NCI-H146 treated with DMSO at 0.1 percent for 48 hours (cell line): ENCODE measurements at regions not wholly inside any gene's neighbourhood (a gene's known extent, or its start where the extent isn't known, plus 50 kb on each side); places are given as distances from the start of the nearest gene placed in this dataset.

Experiments used
- DNase-seq: peaks from one replicate; lab custom pipeline; 2025; ENCODE audit not compliant: unreplicated experiment; lab: John Stamatoyannopoulos, UW

- DNase-seq = no peak
These were observed 198.8 kb downstream of the FAT3 start for GRCh38 chr11:92423115-92424034.

- DNase-seq = no peak
These were observed 199.7 kb downstream of the FAT3 start for GRCh38 chr11:92424281-92424680.

DNA sequence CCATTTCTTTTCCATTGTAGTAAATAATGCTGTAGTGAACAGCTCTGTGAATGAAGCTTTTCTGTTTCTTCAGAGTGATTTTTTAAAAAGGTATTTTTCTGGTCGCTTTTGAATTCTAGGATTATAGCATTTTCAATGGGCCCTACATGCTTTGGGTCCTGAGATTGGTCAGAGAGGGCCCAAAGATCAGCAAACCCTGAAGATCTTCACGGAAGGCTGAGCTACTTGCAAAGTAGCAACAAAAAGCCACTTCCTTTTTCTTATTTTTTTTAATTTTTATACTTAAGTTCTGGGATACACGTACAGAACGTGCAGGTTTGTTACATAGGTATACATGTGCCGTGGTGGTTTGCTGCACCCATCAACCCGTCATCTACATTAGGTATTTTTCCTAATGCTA lies 200.5 kb downstream of the FAT3 start:
- DNase-seq = no peak

DNA sequence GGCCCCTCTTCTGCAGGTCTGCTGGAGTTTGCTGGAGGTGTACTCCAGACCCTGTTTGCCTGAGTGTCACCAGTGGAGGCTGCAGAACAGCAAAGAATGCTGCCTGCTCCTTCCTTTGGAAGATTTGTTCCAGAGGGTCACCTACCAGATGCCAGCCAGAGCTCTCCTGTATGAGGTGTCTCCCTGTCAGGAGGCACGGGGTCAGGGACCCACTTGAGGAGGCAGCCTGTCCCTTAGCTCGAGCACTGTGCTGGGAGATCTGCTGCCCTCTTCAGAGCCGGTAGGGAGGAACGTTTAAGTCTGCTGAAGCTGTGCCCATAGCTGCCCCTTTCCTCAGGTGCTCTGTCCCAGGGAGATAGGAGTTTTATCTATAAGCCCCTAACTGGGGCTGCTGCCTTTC lies 207.9 kb downstream of the FAT3 start:
- DNase-seq = no peak

DNA sequence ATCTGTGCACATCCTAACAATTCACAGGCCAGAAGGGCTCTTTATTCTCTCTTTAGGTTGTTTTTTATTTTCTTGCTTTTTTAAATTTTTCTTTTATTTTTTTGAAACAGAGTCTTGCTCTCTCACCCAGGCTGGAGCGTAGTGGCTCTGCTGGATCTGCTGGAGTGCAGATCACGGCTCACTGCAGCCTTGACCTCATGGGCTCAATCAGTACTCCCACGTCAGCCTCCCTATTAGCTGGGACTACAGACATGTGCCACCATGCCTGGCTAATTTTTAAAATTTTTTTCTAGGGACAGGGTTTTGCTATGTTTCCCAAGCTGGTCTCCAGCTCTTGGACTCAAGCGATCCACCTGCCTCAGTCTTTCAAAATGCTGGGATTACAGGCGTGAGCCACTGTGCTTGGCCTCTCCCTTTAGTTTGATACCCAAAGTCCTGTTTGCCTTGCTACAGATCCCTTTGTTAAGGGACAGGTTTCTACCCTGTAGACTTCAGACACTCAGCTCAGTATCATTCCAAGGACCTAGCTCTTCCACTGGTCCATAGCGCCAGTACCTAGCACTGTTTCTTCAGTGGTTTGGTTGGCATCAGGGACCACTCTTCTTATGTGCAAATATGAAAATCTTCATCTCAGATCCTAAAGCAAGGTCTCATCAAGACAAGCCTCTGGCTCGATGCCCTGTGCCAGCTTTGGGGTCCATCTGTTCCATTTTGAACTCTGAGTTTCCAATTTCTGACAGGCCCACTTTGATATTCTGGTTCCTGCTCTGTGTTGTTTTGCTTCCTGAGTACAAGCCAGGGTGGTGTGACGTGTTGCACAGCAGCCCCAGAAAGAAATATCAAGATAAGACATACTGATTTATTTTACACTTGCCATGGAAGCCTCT lies 211.7 kb downstream of the FAT3 start:
- no peak for DNase-seq

- no peak for DNase-seq
These were observed 214.5 kb downstream of the FAT3 start for GRCh38 chr11:92439133-92439532.

DNA sequence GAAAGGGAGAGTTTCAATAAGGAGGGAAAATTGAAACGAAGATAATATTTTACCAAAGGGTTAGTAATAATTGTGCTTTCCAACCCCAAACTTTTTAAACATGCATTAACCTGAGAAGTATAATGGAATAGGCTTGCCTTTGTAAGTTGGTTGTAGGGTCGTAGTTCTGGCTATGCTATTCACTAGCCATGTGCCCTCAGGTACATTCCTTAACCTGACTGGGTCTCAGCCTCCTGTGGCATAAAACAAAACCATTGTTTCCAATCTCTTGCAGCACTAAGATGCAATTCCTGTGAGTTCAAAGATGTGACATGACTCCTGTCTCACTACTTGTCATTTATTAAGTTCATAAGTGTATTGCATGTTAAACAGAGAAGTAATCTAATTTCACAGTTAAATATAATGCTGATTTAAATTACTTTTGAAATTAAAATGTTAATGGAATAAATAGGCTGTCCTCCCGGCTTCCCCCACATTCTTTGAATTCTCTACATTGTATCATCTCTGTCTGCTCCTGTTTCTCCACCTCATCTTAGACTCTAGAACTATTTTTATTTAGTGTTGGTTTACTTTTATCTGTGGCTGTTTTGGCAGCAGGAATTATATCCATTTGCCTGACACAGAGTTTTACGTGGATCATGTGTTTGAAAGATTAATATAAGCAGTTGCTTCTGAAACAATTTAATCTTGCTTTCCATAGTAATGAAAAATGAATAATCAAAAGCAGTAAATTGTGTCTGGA lies 216.3 kb downstream of the FAT3 start:
- DNase-seq = no peak

- no peak for DNase-seq
These were observed 216.8 kb downstream of the FAT3 start for GRCh38 chr11:92441443-92441726.

- DNase-seq = no peak
These were observed 218.6 kb downstream of the FAT3 start for GRCh38 chr11:92443199-92443598.

DNA sequence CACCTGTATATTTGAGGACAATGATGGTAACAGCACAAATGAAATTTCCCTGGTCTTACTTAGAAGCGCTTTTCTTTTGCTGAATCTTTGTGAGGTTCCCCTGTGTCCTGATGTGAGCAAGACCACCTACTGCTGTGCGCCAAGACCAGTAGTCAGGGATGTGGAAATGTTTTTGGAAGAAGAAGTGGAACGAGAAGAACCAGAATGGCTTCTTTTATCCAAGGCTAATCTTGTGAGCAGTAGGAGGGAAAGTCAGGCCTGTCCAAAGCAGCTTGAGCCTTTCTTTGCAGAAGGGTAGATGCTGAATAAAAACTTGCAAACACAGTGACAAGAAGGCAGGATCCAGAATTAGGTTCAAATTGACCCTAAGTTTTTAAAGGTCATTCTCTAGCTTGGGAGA lies 223.0 kb downstream of the FAT3 start:
- no peak for DNase-seq

- DNase-seq = no peak
These were observed 224.6 kb downstream of the FAT3 start for GRCh38 chr11:92449222-92449621.

- DNase-seq = no peak
These were observed 225.2 kb downstream of the FAT3 start for GRCh38 chr11:92449780-92450179.

GRCh38 chr11:92451063-92451462 lies 226.4 kb downstream of the FAT3 start:
- no peak for DNase-seq

GRCh38 chr11:92453055-92453454 lies 228.4 kb downstream of the FAT3 start:
- DNase-seq = no peak

GRCh38 chr11:92455210-92455790 lies 230.7 kb downstream of the FAT3 start:
- DNase-seq = no peak

DNA sequence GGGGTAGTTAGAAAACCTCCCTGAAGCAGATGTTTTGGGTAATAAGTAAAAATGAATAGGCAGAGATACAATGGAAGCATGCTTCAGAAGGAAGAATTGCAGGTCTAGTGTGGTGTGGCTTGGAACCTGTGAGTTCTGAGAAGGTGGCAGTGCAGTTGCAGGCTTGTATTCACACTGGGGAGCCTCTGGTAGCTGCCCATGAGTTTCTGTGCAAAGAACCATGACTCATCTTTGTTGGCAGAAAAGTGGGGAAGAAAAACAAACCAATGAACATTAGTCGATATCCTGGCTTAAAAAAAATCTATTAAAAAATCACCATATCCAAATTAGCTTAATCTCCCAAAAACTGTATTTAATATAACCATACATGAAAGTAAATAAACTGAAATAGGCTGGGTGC lies 232.6 kb downstream of the FAT3 start:
- no peak for DNase-seq

- no peak for DNase-seq
These were observed 233.9 kb downstream of the FAT3 start for GRCh38 chr11:92458486-92458885.

DNA sequence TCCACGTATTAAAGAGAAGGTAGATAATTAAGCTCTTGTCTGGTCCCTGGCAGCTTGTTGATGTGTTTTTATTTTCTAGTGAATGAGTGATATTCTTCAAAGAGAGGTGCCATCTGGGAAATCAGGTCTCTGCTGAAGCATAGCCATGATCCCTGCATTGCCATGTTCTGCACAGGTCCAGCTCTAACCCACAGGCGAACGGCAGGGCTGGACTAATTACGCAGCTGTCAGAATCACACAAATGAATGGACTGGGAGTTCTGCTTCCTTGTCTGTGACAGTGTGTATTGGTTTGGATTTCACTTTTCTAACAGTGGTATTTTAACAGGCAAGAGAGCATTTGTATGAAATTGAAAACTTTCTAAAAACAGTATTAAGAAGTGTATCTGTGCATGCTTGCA lies 235.6 kb downstream of the FAT3 start:
- no peak for DNase-seq

GRCh38 chr11:92461447-92461846 lies 236.8 kb downstream of the FAT3 start:
- DNase-seq = no peak

DNA sequence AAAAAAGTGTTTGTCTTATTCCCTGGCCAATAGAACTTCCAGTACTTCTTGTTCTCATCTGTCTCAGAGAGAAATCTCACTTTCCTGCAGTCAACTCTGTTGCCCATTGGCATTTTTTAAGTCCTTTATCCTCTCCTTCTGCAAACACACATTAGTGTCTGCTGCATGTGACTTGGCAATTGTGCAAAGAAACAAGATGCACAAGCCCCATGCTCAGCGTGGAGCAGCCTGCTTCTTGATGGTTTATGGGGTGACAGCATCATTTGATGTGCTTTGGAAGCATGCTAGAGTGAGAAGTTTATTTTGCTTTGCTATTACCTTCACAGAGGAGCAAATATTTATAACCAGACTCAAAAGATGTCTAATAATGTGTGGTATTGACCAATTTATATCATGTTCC lies 238.2 kb downstream of the FAT3 start:
- no peak for DNase-seq

DNA sequence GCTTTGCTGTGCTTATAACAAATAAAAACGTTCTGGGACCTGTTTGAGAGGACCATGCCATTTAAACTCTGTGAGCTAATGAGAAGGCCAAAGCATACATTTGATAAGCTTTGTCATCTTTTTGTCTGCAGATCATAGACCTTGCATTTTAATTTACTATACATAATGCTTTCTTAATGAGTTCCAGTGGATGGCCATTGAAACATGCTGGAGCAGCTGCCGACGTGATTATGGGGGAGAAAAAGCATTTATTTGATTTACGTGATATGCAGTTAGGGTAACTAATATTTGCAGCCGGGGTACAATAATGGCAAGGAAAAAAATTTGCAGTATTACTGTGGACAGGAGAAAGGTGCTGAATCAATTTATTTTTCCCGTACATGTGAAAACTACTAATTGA lies 240.2 kb downstream of the FAT3 start:
- DNase-seq = no peak
